ENCODE measurements at regions not wholly inside any gene's neighbourhood (a gene's known extent, or its start where the extent isn't known, plus 50 kb on each side); places are given as distances from the start of the nearest gene placed in this dataset.

DNA sequence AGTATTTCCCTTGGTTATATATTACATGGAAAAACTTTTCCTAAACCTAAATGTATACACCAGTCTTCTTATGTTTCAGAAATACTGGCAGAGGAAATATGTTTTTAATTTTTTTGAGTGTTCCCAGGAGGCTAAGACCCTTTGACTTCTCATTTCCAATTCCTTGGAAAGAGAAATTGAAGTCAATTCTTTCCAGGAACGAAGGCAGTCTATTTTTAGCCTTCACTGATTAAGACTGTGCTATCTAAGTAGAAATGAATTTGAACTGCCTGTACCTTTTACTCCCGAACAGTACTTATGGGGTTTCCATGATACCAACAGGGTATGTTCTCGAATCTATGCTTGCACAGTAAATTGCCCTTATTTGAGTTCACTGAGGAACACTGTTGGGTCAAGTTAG is 340.3 kb upstream of the CD180 start:
- TF ChIP-seq, protein P1, sequence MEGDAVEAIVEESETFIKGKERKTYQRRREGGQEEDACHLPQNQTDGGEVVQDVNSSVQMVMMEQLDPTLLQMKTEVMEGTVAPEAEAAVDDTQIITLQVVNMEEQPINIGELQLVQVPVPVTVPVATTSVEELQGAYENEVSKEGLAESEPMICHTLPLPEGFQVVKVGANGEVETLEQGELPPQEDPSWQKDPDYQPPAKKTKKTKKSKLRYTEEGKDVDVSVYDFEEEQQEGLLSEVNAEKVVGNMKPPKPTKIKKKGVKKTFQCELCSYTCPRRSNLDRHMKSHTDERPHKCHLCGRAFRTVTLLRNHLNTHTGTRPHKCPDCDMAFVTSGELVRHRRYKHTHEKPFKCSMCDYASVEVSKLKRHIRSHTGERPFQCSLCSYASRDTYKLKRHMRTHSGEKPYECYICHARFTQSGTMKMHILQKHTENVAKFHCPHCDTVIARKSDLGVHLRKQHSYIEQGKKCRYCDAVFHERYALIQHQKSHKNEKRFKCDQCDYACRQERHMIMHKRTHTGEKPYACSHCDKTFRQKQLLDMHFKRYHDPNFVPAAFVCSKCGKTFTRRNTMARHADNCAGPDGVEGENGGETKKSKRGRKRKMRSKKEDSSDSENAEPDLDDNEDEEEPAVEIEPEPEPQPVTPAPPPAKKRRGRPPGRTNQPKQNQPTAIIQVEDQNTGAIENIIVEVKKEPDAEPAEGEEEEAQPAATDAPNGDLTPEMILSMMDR (conservative IDR thresholded peaks at IDR 0.05; ENCODE audit: low read depth, low read length), result no peak
- DNase-seq (ENCODE audit: low read depth), result peak; percentile 26
- H3K4me3 ChIP-seq (ENCODE audit: low read depth, low read length), result no peak overlapping the region

DNA sequence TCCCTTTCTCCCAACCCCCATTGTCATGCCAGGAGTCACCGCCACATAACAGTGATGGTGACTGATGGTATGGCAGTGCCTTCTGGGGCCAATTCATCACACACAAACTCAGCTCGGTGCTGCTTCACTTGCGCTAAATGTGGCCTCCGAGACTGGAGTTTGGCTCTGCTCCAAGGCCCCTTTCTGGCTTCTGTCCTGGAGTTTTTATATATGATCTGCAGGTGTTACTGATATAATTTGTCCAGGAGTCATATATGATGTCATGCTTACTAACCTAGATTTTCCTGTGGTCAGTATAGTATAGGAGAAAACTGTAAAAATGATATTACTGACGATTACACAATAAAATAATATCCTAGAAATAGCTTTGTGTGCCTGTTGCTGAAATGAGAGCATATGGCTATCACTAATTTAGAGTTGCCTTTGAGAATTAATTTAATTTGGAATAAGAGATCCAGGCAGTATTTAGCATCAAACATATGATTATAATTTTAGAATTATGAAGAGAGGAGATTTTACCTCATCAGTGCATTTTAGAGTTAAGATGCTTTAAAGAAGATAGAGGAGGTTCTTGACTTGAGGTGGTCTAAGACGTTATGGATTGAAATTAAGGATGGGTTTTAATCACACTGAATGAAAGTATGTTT is 334.1 kb upstream of the CD180 start:
- no peak for DNase-seq (ENCODE audit: low read depth)
- TF ChIP-seq, protein P1 (conservative IDR thresholded peaks at IDR 0.05; ENCODE audit: low read depth, low read length), result no peak
- H3K4me3 ChIP-seq (ENCODE audit: low read depth, low read length), result no peak overlapping the region

DNA sequence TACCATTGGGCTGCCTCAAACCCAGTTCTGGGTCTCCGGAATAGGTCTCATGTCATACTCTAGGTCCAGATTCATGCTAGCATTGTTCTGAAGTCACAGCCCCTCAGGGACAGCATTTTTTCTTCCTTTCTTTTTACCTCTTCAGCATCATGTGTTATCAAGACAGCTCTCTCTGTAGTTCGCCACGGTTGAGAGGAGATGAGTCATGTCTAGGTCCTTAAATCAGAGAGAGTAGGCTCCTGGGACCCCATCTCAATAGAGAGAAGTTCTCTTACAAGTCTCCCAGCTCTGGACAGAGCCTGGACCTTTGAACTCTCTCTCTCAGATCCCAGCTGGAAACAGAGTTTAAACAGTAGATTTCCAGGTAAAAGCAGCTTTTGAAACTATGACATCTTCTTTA is 332.4 kb upstream of the CD180 start:
- TF ChIP-seq, protein P1 (conservative IDR thresholded peaks at IDR 0.05; ENCODE audit: low read depth, low read length), result no peak
- no peak for DNase-seq (ENCODE audit: low read depth)
- no peak overlapping the region for H3K4me3 ChIP-seq (ENCODE audit: low read depth, low read length)

DNA sequence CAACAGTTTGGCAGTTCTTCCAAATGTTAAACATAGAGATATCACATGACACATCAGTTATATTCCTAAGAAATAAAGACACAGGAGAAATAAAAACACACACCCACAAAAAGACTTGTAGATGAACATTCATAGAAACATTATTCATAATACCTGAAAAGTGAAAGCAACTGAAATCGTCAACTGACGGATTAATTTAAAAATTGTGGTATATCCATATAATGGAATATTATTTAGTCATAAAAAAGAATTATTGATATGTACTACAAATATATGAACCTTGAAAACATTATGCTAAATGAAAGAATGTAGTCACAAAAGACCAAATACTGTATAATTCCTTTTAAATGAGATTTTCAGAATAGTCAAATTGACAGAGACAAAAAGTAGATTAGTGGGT is 330.2 kb upstream of the CD180 start:
- H3K4me3 ChIP-seq (ENCODE audit: low read depth, low read length), result no peak overlapping the region
- TF ChIP-seq, protein P1 (conservative IDR thresholded peaks at IDR 0.05; ENCODE audit: low read depth, low read length), result no peak
- DNase-seq (ENCODE audit: low read depth), result no peak

DNA sequence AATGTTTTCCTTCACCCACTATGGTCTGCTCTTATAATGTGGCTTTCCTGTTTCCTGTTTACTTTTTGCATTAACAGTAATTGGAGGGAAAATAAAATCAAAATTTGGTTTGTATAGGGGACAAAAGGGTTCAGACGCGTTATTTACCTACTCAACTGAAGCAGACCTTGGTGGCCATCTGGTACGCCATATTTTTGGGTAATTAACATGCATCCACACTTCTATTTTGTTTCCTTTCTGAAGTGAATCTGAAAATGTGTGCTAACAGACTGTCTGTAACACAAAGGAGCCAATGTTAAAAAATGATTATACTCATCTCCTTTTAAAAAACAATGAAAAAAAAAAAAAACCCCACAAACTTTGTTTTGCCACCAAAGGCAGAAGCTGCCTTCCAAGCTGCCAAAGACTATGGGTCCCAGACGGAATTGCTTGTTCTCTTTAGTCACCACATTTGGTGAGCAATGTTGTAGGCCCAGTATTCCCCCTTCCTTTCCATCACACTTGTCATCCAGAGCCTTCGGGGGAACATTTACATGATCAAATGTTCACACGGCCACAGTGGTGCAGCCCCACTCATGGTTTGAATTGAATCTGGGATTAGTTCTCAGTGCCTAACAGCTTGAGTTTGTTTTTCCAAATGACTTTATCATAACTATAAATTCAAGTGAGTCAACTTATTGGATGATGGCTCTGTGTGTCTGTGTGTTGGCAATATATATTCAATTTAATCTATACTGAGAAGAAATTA is 323.7 kb upstream of the CD180 start:
- no peak overlapping the region for H3K4me3 ChIP-seq (ENCODE audit: low read depth, low read length)
- TF ChIP-seq, protein P1 (conservative IDR thresholded peaks at IDR 0.05; ENCODE audit: low read depth, low read length), result no peak
- DNase-seq (ENCODE audit: low read depth), result no peak

DNA sequence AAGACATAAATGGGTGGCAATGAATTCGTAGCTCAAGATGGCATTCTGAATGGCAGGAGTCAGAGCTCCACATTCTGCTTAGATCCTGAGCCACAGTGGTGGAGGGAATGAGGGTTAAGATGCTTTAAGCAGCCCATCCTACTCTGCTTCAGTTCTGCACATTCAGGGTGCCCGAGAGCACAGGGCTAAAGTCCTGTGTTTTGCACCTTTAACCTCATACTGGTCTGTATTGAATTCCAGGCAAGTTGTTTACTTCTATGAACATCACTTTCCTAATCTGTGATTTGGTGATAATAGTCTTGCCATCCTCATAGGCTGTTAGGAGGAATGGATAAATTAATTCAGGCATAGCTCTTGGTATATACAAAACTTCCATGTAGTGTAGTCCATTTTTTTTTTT is 321.6 kb upstream of the CD180 start:
- TF ChIP-seq, protein P1 (conservative IDR thresholded peaks at IDR 0.05; ENCODE audit: low read depth, low read length), result no peak
- no peak overlapping the region for H3K4me3 ChIP-seq (ENCODE audit: low read depth, low read length)
- no peak for DNase-seq (ENCODE audit: low read depth)
